HFFc6 (cell line): ENCODE measurements at regions not wholly inside any gene's neighbourhood (a gene's known extent, or its start where the extent isn't known, plus 50 kb on each side); places are given as distances from the start of the nearest gene placed in this dataset.

Source experiments
- DNase-seq: peaks from one replicate; pipeline ENCODE4 v3.0.0-alpha.2; 2018
- H3K27ac Mint-ChIP-seq: 2 replicates; pipeline ENCODE4 v1.8.0; 2020; ENCODE audit warnings: mild to moderate bottlenecking, mixed read lengths
- H3K27me3 Mint-ChIP-seq: 2 replicates; pipeline ENCODE4 v1.8.0; 2021; ENCODE audit warnings: mild to moderate bottlenecking, moderate library complexity, mixed read lengths; ENCODE audit not compliant: insufficient read depth
- H3K36me3 Mint-ChIP-seq: 2 replicates; pipeline ENCODE4 v1.8.0; 2021; ENCODE audit warnings: low read depth, mixed read lengths
- H3K4me1 Mint-ChIP-seq: 2 replicates; pipeline ENCODE4 v1.8.0; 2020; ENCODE audit warnings: low read depth, mixed read lengths
- H3K4me3 Mint-ChIP-seq: 2 replicates; pipeline ENCODE4 v1.8.0; 2020; ENCODE audit warnings: mild to moderate bottlenecking, moderate library complexity, mixed read lengths
- H3K9me3 Mint-ChIP-seq: 2 replicates; pipeline ENCODE4 v1.8.0; 2020; ENCODE audit warnings: mild to moderate bottlenecking, mixed read lengths
- TF ChIP-seq, protein P1 (sequence below): fragments of 200-600 bp; sonication (generic); IDR thresholded peaks from 2 replicates; pipeline ENCODE4 v1.5.0; 2021; ENCODE audit warnings: antibody characterized with exemption, mild to moderate bottlenecking

DNA sequence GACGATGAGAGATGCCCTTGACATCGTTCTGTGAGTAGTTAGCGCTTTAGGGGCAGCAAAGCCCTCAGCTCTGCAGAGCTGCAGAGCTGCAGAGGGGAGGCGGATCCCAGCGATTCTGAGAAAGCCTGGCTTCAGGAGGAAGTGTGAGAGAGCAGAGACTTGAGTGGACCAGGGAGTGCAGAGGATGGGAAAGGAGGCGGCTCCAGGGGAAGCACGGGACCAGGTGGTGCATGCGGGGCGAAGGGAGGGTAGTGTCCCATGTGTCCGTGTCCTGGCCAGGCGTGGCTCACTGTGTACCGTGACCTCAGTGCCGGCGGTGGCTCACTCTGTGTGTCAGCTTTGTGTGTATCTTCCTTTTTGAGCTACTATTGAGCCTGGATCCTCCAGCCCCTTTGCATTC is 250.8 kb upstream of the PITRM1 start:
- TF ChIP-seq, protein P1, sequence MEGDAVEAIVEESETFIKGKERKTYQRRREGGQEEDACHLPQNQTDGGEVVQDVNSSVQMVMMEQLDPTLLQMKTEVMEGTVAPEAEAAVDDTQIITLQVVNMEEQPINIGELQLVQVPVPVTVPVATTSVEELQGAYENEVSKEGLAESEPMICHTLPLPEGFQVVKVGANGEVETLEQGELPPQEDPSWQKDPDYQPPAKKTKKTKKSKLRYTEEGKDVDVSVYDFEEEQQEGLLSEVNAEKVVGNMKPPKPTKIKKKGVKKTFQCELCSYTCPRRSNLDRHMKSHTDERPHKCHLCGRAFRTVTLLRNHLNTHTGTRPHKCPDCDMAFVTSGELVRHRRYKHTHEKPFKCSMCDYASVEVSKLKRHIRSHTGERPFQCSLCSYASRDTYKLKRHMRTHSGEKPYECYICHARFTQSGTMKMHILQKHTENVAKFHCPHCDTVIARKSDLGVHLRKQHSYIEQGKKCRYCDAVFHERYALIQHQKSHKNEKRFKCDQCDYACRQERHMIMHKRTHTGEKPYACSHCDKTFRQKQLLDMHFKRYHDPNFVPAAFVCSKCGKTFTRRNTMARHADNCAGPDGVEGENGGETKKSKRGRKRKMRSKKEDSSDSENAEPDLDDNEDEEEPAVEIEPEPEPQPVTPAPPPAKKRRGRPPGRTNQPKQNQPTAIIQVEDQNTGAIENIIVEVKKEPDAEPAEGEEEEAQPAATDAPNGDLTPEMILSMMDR, result no peak
- no peaks in the 10 kb centered on the region for H3K9me3 Mint-ChIP-seq
- H3K36me3 Mint-ChIP-seq, result no peaks in the 10 kb centered on the region
- H3K4me1 Mint-ChIP-seq, result peaks cover 26% of the 10 kb centered on the region
- no peak overlapping the region for H3K4me3 Mint-ChIP-seq
- peaks cover 9% of the 10 kb centered on the region for H3K27me3 Mint-ChIP-seq
- no peak for DNase-seq
- H3K27ac Mint-ChIP-seq, result no peak overlapping the region

DNA sequence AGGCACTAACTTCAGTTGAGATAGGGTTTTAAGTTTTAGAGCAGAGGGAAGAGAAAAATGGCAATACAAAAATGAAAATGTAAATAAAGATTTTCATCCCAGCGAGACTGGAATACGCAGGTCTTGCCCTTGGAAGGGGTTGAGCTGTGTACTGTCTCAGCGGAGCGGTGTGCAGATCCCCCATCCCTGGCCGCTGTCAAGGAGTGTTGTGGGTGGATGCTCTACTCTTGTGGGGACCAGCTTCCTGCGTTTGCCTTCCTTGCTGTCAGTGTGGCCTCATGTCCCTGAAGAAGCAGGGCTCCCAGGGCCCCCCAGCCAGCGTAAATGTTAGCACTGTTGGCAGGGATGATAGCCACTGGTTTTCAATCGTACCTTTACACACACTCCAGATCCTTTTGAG is 249.7 kb upstream of the PITRM1 start:
- TF ChIP-seq, protein P1, result no peak
- Mint-ChIP-seq H3K4me1 (peaks cover 24% of the 10 kb centered on the region), H3K4me3 (no peak overlapping the region), H3K27me3 (peaks cover 9% of the 10 kb centered on the region), H3K9me3 (no peaks in the 10 kb centered on the region), H3K36me3 (no peaks in the 10 kb centered on the region), H3K27ac (no peak overlapping the region)
- no peak for DNase-seq

DNA sequence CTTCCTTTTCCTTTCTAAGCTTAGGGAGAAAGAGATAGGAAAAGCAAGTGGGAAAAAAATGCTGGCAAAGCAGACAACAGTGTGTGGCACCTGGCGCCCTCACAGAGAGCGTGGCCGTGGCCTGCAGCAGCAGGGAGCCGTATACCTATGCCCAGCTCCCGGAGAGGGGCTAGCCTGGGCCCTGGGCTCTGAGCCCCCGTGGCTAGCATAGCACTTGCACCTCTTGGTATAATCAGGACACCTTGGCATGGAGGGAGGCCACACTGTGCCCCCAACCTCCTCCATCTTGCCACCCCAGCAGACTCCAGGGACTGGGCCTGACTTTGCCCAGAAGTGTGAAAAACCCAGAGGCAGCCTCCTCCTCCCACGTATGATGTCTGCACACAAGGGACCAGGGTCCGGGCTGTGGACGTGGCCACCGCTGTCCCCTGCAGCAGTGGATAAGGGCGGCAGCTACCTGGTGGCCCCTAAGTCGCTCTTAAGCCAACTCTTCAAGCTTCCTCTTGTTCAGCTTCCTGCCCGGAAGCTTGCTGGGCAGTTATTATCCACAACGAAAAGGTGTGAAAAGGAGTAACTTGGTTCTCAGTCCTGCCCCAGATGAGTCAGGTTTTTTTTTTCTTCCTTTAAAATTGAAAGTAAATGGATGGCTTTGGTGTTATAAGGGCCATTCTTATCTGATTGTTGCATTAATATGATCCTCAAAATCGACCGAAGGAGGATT is 249.1 kb upstream of the PITRM1 start:
- Mint-ChIP-seq H3K27ac (no peak overlapping the region), H3K4me1 (peaks cover 19% of the 10 kb centered on the region), H3K9me3 (no peaks in the 10 kb centered on the region), H3K36me3 (no peaks in the 10 kb centered on the region), H3K4me3 (no peak overlapping the region), H3K27me3 (peaks cover 13% of the 10 kb centered on the region)
- DNase-seq, result no peak
- TF ChIP-seq, protein P1, result no peak

DNA sequence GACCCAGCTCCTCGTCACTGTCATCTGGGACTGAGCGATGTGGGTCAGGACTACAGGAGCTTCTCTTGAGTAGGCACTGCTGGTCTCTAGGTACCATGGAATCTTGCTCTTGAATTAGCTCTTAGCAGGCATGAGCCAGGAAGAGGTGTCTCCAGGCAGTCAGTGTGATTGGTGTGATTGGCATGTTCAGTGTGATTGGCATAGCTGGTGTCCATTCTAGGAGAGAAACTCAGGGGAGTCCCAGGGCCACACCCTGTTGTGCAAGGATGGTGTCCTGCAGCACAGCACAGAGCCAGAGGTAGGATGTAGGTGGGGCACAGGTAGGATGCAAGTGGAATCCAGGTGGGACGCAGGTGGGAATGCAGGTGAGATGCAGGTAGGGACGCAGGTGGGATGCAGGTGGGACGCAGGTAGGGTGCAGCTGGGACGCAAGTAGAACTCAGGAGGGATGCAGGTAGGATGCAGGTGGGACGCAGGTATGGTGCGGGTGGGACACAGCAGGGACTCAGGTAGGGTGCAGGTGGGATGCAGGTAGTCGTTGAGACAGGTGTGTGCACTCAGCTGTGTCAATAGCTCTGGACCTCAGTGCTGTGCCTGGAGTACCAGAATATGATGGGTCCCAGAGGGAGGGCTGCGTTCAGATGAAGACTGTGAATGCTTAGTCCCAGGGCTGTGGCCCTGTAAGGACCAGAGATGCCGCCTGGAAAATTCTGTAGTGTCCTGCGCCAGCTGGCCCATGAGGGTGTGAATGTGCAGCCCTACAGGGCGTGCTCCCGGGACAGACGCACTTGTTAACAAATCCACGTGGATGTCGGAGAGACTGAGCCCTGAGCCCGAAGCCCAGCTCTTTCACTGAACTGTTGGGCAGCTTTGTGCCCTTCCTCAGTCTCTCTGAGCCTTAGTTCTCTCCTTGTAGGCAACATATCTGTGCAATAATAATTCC is 248.2 kb upstream of the PITRM1 start:
- H3K4me3 Mint-ChIP-seq, result no peak overlapping the region
- H3K27me3 Mint-ChIP-seq, result peaks cover 13% of the 10 kb centered on the region
- no peaks in the 10 kb centered on the region for H3K36me3 Mint-ChIP-seq
- no peak for DNase-seq
- H3K4me1 Mint-ChIP-seq, result peaks cover 10% of the 10 kb centered on the region
- H3K9me3 Mint-ChIP-seq, result no peaks in the 10 kb centered on the region
- no peak overlapping the region for H3K27ac Mint-ChIP-seq
- TF ChIP-seq, protein P1, result no peak

DNA sequence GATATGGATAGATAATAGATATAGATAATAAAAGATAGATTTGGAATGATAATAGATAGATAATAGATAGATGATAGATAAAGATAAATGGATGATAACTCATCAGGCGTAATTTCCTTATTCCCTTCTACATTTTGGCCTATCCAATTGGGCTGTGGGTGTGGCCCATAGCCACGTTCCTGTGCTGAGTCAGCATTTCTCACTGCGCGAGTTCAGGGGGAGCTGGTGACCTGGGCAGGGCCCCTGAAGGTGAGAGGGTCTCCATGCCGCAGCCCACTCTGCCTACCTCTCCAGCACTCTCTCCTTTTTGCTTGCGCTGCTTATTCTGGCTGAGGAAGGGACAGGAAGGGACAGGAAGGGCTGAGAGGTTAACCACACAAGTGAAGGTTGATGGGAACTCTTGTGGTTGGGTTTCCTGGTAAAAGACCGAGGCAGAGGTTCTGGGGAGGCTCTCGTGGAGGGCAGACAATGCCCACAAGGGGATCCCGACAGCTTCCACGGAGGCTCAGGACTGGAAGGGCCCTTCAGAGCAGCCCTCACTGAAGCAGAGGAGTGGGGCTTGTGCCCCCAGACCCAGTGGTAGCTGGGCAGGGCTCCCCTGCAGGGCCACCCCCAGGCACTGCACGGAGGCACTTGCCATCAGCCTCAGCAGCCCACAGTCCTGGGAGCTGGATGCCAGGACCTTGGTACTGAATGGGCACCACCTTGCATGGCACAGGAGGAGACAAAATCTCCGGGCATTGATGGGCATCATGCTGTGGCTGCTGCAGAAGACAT is 247.3 kb upstream of the PITRM1 start:
- Mint-ChIP-seq H3K36me3 (no peaks in the 10 kb centered on the region), H3K27me3 (peaks cover 13% of the 10 kb centered on the region), H3K4me3 (no peak overlapping the region), H3K9me3 (no peaks in the 10 kb centered on the region), H3K4me1 (peaks cover under 1% of the 10 kb centered on the region), H3K27ac (no peak overlapping the region)
- no peak for DNase-seq
- TF ChIP-seq, protein P1, result no peak
